ENCODE measurements at regions not wholly inside any gene's neighbourhood (a gene's known extent, or its start where the extent isn't known, plus 50 kb on each side); places are given as distances from the start of the nearest gene placed in this dataset.

DNA sequence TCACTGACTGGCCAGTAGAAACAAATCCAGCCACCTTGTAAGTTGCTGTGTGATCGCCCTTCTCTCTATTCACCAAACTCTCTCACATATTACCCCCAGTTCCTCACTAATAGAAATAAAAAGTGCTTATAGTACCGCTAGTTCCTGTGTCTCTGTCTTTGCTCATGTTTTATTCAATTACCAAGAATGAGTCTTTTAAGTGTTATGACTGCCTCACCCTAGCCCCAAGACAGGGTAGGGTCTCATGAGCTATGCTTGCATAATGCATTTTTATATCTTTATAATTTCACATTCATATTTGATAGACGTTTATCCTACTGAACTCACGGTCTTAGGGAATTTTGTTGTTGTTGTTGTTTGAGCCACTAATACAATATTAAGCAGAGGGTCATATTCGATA is 109.6 kb upstream of the DOK6 start:
- H3K27ac Mint-ChIP-seq (ENCODE audit: low read depth, unreplicated experiment) = no peak overlapping the region
- POLR2A ChIA-PET = interaction anchor here (0.9 kb wide), 1 partner anchor 1131 kb away, joined by 3 read pairs; no protein-coding TSS in a partner anchor
- intact Hi-C loops (cut with micrococcal nuclease) = no loop called here
- no peak for DNase-seq (ENCODE audit: unreplicated experiment)
- H3K27me3 Mint-ChIP-seq (ENCODE audit: insufficient read depth, unreplicated experiment) = peaks cover 39% of the 10 kb centered on the region
- TF ChIP-seq, protein P1, sequence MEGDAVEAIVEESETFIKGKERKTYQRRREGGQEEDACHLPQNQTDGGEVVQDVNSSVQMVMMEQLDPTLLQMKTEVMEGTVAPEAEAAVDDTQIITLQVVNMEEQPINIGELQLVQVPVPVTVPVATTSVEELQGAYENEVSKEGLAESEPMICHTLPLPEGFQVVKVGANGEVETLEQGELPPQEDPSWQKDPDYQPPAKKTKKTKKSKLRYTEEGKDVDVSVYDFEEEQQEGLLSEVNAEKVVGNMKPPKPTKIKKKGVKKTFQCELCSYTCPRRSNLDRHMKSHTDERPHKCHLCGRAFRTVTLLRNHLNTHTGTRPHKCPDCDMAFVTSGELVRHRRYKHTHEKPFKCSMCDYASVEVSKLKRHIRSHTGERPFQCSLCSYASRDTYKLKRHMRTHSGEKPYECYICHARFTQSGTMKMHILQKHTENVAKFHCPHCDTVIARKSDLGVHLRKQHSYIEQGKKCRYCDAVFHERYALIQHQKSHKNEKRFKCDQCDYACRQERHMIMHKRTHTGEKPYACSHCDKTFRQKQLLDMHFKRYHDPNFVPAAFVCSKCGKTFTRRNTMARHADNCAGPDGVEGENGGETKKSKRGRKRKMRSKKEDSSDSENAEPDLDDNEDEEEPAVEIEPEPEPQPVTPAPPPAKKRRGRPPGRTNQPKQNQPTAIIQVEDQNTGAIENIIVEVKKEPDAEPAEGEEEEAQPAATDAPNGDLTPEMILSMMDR (IDR thresholded peaks at IDR 0.05; ENCODE audit: unreplicated experiment) = no peak
- BruUV-seq (replicated peaks) = no TSS peak
- no peaks in the 10 kb centered on the region for H3K4me1 Mint-ChIP-seq (ENCODE audit: insufficient read depth, unreplicated experiment)
- CTCF ChIA-PET = interaction anchor here (1.2 kb wide), 1 partner anchor 9 kb away, joined by 3 read pairs; no protein-coding TSS in a partner anchor
- no peaks in the 10 kb centered on the region for H3K36me3 Mint-ChIP-seq (ENCODE audit: insufficient read depth, unreplicated experiment)
- H3K4me3 Mint-ChIP-seq (ENCODE audit: unreplicated experiment) = no peak overlapping the region
- H3K9me3 Mint-ChIP-seq (ENCODE audit: unreplicated experiment) = no peaks in the 10 kb centered on the region

DNA sequence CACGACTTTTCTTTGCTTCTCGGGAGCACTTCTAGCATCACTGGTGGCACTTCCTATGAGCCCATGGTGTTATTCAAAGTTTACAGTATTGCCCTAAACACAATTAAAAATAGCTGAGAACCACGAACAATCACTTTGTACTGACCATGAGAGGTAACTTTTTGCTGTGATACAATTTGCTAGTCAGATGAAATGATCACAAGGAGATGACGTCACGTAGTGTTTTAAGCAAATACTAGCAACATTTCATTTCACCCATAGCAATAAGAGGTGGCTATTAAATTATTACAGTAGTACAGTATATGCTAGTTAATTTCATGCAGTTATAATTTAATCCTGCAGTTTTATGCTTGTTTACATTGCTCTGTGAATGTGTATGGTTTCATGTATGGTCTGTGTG is 108.9 kb upstream of the DOK6 start:
- BruUV-seq (replicated peaks) = no TSS peak
- peaks cover 39% of the 10 kb centered on the region for H3K27me3 Mint-ChIP-seq (ENCODE audit: insufficient read depth, unreplicated experiment)
- no peak for DNase-seq (ENCODE audit: unreplicated experiment)
- intact Hi-C loops (cut with micrococcal nuclease) = no loop called here
- POLR2A ChIA-PET = no interaction called here
- TF ChIP-seq, protein P1 (IDR thresholded peaks at IDR 0.05; ENCODE audit: unreplicated experiment) = no peak
- CTCF ChIA-PET = no interaction called here
- no peaks in the 10 kb centered on the region for H3K36me3 Mint-ChIP-seq (ENCODE audit: insufficient read depth, unreplicated experiment)
- no peaks in the 10 kb centered on the region for H3K9me3 Mint-ChIP-seq (ENCODE audit: unreplicated experiment)
- H3K4me1 Mint-ChIP-seq (ENCODE audit: insufficient read depth, unreplicated experiment) = no peaks in the 10 kb centered on the region
- H3K27ac Mint-ChIP-seq (ENCODE audit: low read depth, unreplicated experiment) = no peak overlapping the region
- H3K4me3 Mint-ChIP-seq (ENCODE audit: unreplicated experiment) = no peak overlapping the region

DNA sequence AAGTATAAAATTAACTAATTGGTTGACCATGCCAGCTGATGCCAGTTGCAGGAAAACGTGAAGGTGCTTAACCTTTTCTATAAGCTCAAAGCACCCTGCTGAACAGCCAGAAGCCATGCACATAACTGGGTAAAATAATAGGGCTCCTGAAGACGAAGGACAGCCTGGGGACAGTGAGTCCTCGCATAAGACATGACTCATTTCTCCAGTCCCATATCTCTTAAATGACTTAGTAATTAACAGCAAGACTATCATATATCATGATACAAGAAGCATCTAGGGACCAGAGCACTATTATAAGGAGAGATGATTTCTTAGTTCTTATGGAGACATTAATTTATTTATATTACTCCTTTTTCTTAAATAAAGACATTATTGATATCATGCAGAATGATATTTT is 100.5 kb upstream of the DOK6 start:
- no TSS peak for BruUV-seq (replicated peaks)
- ChIA-PET CTCF (interaction anchor here (0.6 to 1.3 kb wide), 2 partner anchors 9 to 371 kb away, joined by 3 read pairs; no protein-coding TSS in a partner anchor), POLR2A (no interaction called here)
- H3K9me3 Mint-ChIP-seq (ENCODE audit: unreplicated experiment) = peaks cover 8% of the 10 kb centered on the region
- no peak for DNase-seq (ENCODE audit: unreplicated experiment)
- no peaks in the 10 kb centered on the region for H3K36me3 Mint-ChIP-seq (ENCODE audit: insufficient read depth, unreplicated experiment)
- TF ChIP-seq, protein P1 (IDR thresholded peaks at IDR 0.05; ENCODE audit: unreplicated experiment) = no peak
- intact Hi-C loops (cut with micrococcal nuclease) = no loop called here
- peaks cover 25% of the 10 kb centered on the region for H3K27me3 Mint-ChIP-seq (ENCODE audit: insufficient read depth, unreplicated experiment)
- no peak overlapping the region for H3K4me3 Mint-ChIP-seq (ENCODE audit: unreplicated experiment)
- no peaks in the 10 kb centered on the region for H3K4me1 Mint-ChIP-seq (ENCODE audit: insufficient read depth, unreplicated experiment)
- no peak overlapping the region for H3K27ac Mint-ChIP-seq (ENCODE audit: low read depth, unreplicated experiment)

DNA sequence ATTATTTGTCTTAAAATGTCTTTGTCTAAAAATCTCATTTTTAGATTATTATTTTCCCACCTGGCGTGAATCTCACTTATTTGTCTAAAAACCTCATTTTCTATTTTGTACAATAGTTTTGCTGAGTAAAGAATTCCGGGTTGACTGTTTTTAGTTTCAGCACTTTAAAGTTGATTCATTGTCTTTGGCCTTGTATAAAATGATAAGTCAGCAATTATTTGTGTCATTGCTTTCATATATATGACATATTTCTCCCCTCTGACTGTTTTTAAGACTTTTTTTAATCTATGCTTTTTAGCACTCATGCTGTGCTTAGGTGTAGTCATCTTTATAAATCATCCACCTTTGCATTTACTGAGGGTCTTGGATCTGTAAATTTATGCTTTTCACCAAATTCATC is 92.1 kb upstream of the DOK6 start:
- Mint-ChIP-seq H3K9me3 (ENCODE audit: unreplicated experiment) (no peaks in the 10 kb centered on the region), H3K4me3 (ENCODE audit: unreplicated experiment) (no peak overlapping the region), H3K4me1 (ENCODE audit: insufficient read depth, unreplicated experiment) (no peaks in the 10 kb centered on the region), H3K27ac (ENCODE audit: low read depth, unreplicated experiment) (no peak overlapping the region), H3K27me3 (ENCODE audit: insufficient read depth, unreplicated experiment) (peaks cover 20% of the 10 kb centered on the region), H3K36me3 (ENCODE audit: insufficient read depth, unreplicated experiment) (no peaks in the 10 kb centered on the region)
- BruUV-seq (replicated peaks) = no TSS peak
- TF ChIP-seq, protein P1 (IDR thresholded peaks at IDR 0.05; ENCODE audit: unreplicated experiment) = no peak
- ChIA-PET CTCF (no interaction called here), POLR2A (no interaction called here)
- intact Hi-C loops (cut with micrococcal nuclease) = no loop called here
- DNase-seq (ENCODE audit: unreplicated experiment) = no peak
